Inflammatory macrophage treated with lipopolysaccharide for 4 hours (primary cell): ENCODE measurements at regions not wholly inside any gene's neighbourhood (a gene's known extent, or its start where the extent isn't known, plus 50 kb on each side); places are given as distances from the start of the nearest gene placed in this dataset.

Source experiments
- DNase-seq: peaks from one replicate; pipeline ENCODE4 v3.0.0-alpha.2; 2020

- no peak for DNase-seq
Measured at GRCh38 chr13:68386808-68387207, 1156.7 kb upstream of the PCDH9 start.

DNA sequence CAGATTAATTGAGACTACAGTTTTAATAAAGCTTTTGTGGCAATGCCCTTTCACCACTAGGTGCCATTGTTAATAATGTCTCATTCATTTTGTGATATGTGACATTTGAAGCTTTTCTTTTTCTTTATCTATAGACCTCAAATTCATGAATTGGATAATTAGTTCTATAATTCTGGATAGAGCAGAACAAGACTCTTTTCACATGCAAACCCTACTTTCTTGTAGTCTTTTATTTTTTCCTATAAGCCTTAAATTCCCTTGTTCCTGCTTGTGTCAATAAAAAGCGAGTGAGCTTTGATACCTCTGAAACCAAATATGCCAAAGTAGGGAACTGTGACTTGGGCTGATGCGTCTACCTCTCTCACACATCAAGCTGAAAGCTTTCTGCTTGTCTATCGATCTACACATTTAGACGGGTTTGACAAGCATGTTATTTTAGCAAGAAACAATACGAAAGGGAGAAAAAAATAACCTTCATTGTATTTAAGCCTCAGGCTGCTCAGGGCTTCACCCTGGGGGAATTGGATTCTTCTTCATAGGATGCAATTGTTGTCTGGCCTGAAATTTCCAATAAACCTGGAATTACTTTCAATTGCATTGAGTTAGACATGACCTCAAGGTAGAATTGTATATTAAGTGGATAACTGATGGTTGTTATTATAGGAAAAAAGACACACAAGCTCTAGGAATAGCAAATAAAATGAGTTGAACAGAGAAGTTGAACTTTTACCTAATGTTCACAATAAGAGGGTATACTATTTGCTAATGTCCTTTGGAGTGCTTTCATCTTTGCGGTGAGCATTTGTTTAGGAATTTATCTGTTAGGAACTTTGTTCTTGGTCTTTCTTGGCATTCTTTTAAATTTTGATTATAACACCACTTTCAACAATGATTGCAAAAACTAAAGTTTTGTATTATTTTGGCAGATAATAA lies 1150.2 kb upstream of the PCDH9 start:
- no peak for DNase-seq

GRCh38 chr13:68378294-68378693 lies 1148.2 kb upstream of the PCDH9 start:
- no peak for DNase-seq

GRCh38 chr13:68375004-68375403 lies 1144.9 kb upstream of the PCDH9 start:
- no peak for DNase-seq

DNA sequence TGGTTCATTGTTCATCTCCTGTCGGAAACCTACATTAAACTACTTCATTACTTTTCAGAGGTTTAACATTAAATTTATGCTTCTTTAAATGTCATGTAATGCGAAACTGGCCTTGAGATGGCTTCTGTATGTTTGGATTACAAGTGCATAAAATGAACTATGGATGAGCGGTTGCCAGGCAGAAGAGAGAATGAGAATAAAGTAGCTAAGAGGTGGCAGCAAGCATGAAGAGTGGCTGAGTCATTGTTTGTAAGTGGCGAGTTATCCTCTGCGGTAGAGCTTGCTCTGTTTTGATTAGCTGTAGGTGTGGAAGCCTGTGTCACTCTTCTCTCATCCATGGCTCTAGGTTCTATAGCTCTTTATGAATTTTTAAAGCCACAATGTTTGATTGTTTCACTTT lies 1139.6 kb upstream of the PCDH9 start:
- no peak for DNase-seq

DNA sequence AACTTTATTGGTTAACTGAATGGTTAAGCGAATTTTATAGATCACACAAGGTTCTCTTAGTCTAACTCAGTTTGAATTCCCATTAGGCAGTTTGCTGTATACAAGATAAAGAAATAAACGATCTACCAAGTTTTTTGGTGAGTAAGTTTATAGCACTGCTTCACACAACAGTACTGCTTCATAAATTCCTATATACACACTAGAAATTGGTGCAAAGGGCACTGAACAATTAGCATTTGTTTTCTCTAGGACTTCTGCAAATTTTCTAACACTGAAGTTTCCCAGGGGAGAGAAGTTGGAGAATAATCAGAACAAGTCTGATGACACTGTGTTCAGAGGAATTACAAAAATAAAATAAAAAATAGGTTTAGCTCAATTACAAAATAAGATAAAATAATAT lies 1138.8 kb upstream of the PCDH9 start:
- DNase-seq, result no peak

GRCh38 chr13:68359105-68359504 lies 1129.0 kb upstream of the PCDH9 start:
- DNase-seq, result no peak

DNA sequence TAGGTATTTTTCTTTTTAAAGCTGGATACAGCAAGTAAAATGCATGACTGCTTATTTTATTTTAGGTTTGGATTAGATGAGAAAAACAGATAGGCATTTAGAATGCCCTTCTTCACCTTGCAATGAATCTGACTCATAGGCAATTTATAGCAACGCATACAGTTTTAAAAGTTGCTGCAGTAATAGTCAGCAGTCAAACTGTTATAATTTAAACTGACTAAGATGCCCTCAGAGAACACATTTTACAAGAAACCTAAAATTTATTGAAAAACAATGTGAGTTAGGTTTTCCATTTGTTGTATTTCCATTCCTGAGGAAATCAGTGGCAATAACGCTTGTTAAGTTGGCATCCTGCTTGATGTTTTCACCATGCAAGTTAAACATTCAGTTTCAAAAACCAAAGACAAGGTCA lies 1128.2 kb upstream of the PCDH9 start:
- DNase-seq, result no peak

DNA sequence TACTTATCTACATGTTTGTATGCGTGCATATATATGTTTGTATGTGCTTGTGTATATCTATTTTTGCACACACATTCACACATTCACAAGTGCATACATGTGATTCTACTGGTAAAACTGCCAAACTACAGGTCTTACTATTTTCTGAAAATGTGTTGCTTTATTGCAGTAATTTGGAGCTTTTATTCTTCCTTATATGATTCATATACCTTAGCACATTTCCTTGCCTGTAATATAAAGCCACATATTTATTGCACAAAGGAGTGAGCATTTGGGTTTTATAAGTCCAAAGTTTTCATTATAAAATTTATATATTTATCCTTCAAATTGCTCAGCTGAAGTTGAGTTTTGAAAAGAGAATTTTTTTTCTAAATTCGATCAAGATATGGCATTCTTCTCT lies 1120.4 kb upstream of the PCDH9 start:
- no peak for DNase-seq

- no peak for DNase-seq
Measured at GRCh38 chr13:68347220-68347619, 1117.1 kb upstream of the PCDH9 start.

GRCh38 chr13:68345963-68346531 lies 1115.9 kb upstream of the PCDH9 start:
- DNase-seq, result no peak

GRCh38 chr13:68323124-68323523 lies 1093.0 kb upstream of the PCDH9 start:
- no peak for DNase-seq

DNA sequence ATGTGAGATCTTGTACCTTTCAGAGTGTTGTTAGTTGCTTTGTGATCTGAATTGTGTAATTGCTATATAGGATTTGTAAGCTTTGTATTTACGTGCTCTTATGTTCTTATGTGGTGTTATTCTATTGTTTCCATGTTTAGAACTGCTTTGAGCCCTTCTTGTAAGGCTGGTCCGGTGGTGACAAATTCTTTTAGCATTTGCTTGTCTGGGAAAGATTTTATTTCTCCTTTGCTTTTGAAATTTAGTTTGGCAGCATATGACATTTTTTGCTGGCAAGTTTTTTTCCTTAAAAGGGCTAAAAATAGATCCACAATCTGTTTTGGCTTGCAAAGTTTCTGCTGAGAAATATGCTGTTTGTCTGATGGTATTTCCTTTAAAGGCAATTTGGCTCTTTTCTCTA lies 1089.2 kb upstream of the PCDH9 start:
- no peak for DNase-seq

- DNase-seq, result peak; percentile 4
Measured at GRCh38 chr13:68304286-68304893, 1074.3 kb upstream of the PCDH9 start.

GRCh38 chr13:68293631-68294030 lies 1063.5 kb upstream of the PCDH9 start:
- DNase-seq, result no peak

GRCh38 chr13:68292601-68293000 lies 1062.5 kb upstream of the PCDH9 start:
- no peak for DNase-seq

DNA sequence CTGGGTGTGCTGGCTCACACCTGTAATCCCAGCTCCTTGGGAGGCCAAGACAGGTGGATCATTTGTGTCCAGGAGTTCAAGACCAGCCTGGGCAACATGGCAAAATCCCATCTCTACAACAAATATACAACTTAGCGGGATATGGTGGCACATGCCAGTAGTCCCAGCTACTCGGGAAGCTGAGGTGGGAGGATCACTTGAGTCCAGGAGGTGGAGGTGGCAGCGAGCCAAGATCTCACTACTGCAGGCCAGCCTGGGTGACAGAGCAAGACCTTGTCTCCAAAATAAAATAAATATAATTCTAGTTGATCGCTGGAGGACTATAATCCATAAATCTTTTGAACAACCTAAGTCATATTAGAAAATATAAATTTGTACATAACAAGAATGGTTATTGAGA lies 1061.5 kb upstream of the PCDH9 start:
- DNase-seq, result no peak

- DNase-seq, result no peak
Measured at GRCh38 chr13:68275758-68276157, 1045.6 kb upstream of the PCDH9 start.

- no peak for DNase-seq
Measured at GRCh38 chr13:68272652-68273051, 1042.5 kb upstream of the PCDH9 start.

GRCh38 chr13:68264692-68265091 lies 1034.6 kb upstream of the PCDH9 start:
- no peak for DNase-seq

GRCh38 chr13:68261105-68261504 lies 1031.0 kb upstream of the PCDH9 start:
- no peak for DNase-seq

- no peak for DNase-seq
Measured at GRCh38 chr13:68257111-68257842, 1027.1 kb upstream of the PCDH9 start.

- no peak for DNase-seq
Measured at GRCh38 chr13:68254151-68254550, 1024.0 kb upstream of the PCDH9 start.
